HEK293T (cell line): ENCODE measurements at regions not wholly inside any gene's neighbourhood (a gene's known extent, or its start where the extent isn't known, plus 50 kb on each side); places are given as distances from the start of the nearest gene placed in this dataset.
"Not testable (repeated sequence)": the region's sequence is repeated elsewhere in the genome, so short reads cannot be mapped to it uniquely, and the experiment has no call there.

Source experiments
- CTCF ChIA-PET: fragments of 350-600 bp; formaldehyde crosslinking; extraction: SDS; loops from one replicate; lab custom pipeline; 2021; ENCODE audit warnings: antibody characterized with exemption, inconsistent platforms; lab: Yijun Ruan, JAX
- POLR2A ChIA-PET: fragments of 350-600 bp; formaldehyde crosslinking; extraction: SDS; loops from one replicate; lab custom pipeline; 2020; ENCODE audit warnings: antibody characterized with exemption, inconsistent platforms; lab: Yijun Ruan, JAX
- DNase-seq: peaks from one replicate; pipeline ENCODE4 v3.0.0; 2012; ENCODE audit warnings: mixed read lengths; ENCODE audit errors: extremely low spot score

DNA sequence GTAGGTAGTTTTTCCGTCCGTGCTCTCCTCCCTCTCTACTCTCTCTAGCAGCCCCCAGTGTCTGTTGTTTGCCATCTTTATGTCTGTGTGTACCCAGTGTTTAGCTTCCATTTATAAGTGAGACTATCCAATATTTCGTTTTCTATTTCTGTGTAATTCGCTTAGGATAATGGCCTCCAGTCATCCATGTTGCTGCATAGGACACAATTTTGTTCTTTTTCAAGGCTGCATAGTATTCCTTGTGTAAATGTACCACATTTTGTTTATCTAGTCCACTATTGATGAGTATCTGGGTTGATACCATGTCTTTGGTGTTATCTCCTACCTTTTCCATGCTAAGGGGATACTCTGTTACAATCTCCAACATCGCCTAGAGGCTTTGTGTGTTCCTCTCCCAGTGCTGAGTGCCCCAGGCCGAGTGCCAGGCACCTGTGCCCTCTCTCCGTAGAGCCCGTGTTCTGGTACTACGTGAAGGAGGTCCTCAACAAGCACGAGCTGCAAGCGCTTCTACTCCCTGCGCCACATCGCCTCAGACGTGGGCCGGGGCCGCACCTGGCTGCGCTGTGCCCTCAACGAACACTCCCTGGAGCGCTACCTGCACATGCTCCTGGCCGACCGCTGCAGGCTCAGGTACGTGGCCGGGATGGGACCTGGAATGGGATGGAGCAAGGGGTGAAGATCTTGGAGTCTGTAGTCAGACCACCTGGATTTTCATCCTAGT lies 51.0 kb downstream of the NPIPB11 start:
- DNase-seq, CTCF ChIA-PET, POLR2A ChIA-PET: not testable (repeated sequence)

- CTCF ChIA-PET, DNase-seq, POLR2A ChIA-PET: not testable (repeated sequence)
These were observed 52.1 kb downstream of the NPIPB11 start for GRCh38 chr16:29354449-29354848.

DNA sequence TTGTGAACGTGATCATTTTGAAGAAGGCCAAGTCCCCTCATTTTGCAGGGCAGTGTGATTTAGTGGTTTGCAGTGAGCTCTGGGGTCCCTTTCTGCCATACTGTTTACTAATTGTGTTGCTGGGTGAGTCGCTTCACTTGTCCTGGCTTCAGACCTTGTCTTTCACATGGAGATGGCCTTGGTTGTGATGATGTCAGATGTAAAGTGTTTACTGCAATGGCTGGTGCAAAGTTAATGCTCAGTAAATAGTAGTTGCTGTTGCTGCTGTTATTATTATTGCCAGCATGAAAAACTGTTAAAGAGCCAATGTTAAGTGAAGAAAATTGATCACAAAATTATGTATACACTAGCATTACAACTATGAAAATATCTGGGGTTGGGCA lies 53.9 kb downstream of the NPIPB11 start:
- POLR2A ChIA-PET, CTCF ChIA-PET: not testable (repeated sequence)

GRCh38 chr16:29351970-29352616 lies 54.4 kb downstream of the NPIPB11 start:
- DNase-seq, CTCF ChIA-PET, POLR2A ChIA-PET: not testable (repeated sequence)

More for the DNA sequence above, 53.9 kb downstream of the NPIPB11 start:
- DNase-seq, result not testable (repeated sequence)

- DNase-seq, CTCF ChIA-PET, POLR2A ChIA-PET: not testable (repeated sequence)
These were observed 55.1 kb downstream of the NPIPB11 start for GRCh38 chr16:29351271-29351969.

- POLR2A ChIA-PET, DNase-seq, CTCF ChIA-PET: not testable (repeated sequence)
These were observed 56.5 kb downstream of the NPIPB11 start for GRCh38 chr16:29349966-29350365.

GRCh38 chr16:29348748-29349147 lies 57.8 kb downstream of the NPIPB11 start:
- POLR2A ChIA-PET, DNase-seq, CTCF ChIA-PET: not testable (repeated sequence)

GRCh38 chr16:29348123-29348690 lies 58.3 kb downstream of the NPIPB11 start:
- DNase-seq, POLR2A ChIA-PET, CTCF ChIA-PET: not testable (repeated sequence)

DNA sequence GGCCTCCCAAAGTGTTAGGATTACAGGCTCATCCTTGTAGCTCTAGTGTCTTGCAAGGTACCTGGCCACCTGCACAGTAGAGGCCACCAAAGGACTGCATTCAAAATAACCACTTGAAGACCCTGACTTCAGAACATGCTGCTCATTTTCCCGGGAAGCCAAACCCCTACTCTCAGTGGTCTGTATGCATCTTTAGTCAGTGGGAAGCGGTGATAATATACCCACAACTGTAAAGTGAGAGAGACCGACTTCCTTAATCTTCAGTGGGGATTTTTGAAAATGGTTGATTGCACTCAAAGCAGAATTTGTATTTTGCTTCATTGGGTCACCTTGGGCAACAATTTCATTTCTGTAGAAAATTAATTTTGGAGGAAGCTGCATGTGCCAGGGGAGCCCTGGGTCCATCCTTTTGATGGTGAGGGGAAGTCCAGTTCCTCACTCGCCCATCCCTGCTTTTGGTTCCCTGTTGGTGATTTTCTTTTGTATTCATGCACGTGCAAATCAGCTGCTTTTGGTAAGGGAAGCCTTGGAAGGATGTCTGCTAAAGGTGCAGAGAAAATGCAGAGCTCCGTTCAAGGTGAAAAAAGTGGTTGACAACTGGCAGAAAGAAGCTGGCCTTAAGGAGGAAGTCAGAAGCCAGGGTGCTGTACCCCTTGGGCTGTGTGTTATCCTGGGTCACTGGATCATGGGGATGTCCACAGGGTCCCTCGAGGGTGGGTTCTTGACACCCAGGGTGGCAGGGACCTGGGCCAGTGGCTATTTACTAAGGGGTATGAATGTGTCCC lies 59.5 kb downstream of the NPIPB11 start:
- POLR2A ChIA-PET, DNase-seq, CTCF ChIA-PET: not testable (repeated sequence)

DNA sequence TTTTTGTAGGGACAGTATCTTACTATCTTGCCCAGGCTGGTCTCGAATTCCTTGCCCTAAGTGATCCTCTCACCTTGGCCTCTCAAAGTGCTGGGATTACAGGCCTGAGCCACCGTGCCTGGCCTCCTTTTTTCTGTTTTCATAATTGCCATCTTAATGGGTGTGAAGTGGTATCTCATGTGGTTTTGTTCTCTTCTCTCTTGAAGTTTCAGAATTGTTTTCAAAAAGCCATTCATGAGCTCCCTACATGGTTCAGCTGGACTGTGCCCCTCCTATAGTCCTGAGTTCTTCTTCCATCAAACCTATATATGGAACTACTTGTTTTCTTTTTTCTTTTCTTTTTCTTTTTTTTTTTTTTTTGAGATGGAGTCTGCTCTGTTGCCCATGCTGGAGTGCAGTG lies 60.3 kb downstream of the NPIPB11 start:
- CTCF ChIA-PET, POLR2A ChIA-PET, DNase-seq: not testable (repeated sequence)

GRCh38 chr16:29342937-29343336 lies 63.6 kb downstream of the NPIPB11 start:
- CTCF ChIA-PET, POLR2A ChIA-PET: not testable (repeated sequence)

DNA sequence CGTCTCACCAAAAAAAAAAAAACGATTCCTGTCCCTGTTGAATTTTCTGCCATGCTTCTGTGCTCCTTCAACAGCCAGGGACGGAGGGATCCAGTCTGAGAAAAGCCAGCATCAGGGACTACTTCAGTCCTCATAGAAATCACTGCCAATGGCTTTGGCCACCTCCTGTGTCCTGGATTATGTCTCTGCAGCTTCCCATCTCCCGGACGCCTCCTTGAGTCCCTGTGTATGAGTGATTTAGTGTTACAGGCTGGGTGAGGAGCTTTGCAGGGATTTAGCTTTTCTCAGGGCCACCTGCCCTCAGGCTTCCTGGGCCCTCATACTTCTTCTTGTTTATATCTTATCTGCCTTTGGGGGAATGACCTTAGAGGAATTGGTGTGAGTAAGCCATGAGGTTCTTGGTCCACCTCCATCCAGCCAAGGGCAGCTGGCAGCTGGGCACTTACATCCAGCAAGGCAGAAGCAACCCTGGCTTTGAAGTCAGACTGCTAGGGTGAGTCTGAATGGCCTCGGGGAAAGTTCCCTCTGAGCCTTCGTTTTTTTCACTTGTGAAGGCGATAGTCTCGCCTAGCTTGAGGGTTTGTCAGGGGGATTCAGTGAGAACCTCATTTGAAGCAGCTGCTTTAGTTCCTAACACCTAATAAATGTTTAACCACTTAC lies 65.6 kb downstream of the NPIPB11 start:
- CTCF ChIA-PET, POLR2A ChIA-PET, DNase-seq: not testable (repeated sequence)

More at GRCh38 chr16:29342937-29343336, 63.6 kb downstream of the NPIPB11 start:
- DNase-seq, result not testable (repeated sequence)

DNA sequence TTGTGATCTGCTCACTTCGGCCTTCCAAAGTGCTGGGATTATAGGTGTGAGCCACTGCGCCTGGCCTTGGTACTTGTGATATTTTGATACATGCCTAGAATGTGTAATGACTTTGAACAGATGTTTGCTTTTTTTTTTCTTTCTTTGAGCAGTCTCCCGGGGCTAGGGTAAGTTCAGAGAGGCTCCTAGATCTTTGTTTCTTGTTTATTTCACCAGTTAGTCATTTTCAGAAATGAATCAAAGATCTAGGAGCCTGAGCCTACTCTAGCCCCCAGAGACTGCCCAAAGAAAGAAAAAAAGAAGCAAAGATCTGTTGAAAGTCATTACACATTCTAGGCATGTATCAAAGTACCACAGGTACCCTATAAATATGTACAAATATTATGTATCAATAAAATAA lies 66.3 kb downstream of the NPIPB11 start:
- CTCF ChIA-PET, POLR2A ChIA-PET: not testable (repeated sequence)

GRCh38 chr16:29338821-29339700 lies 67.5 kb downstream of the NPIPB11 start:
- POLR2A ChIA-PET, CTCF ChIA-PET, DNase-seq: not testable (repeated sequence)

More for the DNA sequence above, 66.3 kb downstream of the NPIPB11 start:
- DNase-seq, result not testable (repeated sequence)

DNA sequence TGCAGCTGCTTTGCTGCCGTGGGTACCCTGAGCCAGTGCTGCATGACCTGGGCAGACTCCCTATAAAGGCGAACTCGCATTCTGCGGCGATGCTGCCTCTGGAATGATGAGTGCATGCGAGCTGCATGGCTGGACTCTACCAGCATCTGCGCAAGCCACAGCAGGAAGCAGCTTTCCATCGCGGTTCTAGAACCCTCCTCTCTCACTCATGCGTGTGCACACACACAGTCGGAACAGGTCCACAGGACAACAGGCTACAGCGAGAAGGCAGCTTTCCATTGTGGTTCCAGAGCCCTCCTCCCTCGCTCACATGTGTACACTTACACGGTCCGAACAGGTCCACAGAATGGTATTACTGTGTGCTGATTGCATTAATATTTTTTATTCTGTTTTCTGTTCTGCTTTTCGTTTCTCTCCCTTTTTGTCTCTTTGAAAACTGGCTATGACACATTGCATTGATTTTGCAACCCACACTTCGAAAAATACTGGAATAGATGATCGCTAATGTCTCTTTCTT lies 69.1 kb downstream of the NPIPB11 start:
- CTCF ChIA-PET, POLR2A ChIA-PET: not testable (repeated sequence)

GRCh38 chr16:29335549-29335846 lies 71.0 kb downstream of the NPIPB11 start:
- POLR2A ChIA-PET, DNase-seq, CTCF ChIA-PET: not testable (repeated sequence)

More for the DNA sequence above, 69.1 kb downstream of the NPIPB11 start:
- not testable (repeated sequence) for DNase-seq
